Hepatic stellate cell (primary cell): ENCODE measurements at regions not wholly inside any gene's neighbourhood (a gene's known extent, or its start where the extent isn't known, plus 50 kb on each side); places are given as distances from the start of the nearest gene placed in this dataset.
"Not testable (repeated sequence)": the region's sequence is repeated elsewhere in the genome, so short reads cannot be mapped to it uniquely, and the experiment has no call there.

Experiments used
- DNase-seq: peaks from one replicate; pipeline ENCODE4 v3.0.0; 2011; ENCODE audit warnings: low spot score

- DNase-seq = no peak
Measured at GRCh38 chr2:16219292-16219975, 279.1 kb downstream of the MYCN start.

- DNase-seq = no peak
Measured at GRCh38 chr2:16218625-16219024, 278.3 kb downstream of the MYCN start.

GRCh38 chr2:16218161-16218560, 277.8 kb downstream of the MYCN start:
- DNase-seq = no peak

- DNase-seq = not testable (repeated sequence)
Measured at GRCh38 chr2:16217741-16218140, 277.4 kb downstream of the MYCN start.

GRCh38 chr2:16217291-16217690, 276.9 kb downstream of the MYCN start:
- no peak for DNase-seq

- DNase-seq = no peak
Measured at GRCh38 chr2:16216558-16216945, 276.2 kb downstream of the MYCN start.

GRCh38 chr2:16215902-16216557, 275.7 kb downstream of the MYCN start:
- DNase-seq = no peak

GRCh38 chr2:16214861-16215260, 274.5 kb downstream of the MYCN start:
- no peak for DNase-seq

GRCh38 chr2:16214391-16214790, 274.0 kb downstream of the MYCN start:
- no peak for DNase-seq

- DNase-seq = no peak
Measured at GRCh38 chr2:16212321-16212720, 272.0 kb downstream of the MYCN start.

GRCh38 chr2:16211341-16211740, 271.0 kb downstream of the MYCN start:
- DNase-seq = no peak

GRCh38 chr2:16210841-16211240, 270.5 kb downstream of the MYCN start:
- DNase-seq = no peak

- DNase-seq = no peak
Measured at GRCh38 chr2:16209799-16210198, 269.4 kb downstream of the MYCN start.

- no peak for DNase-seq
Measured at GRCh38 chr2:16208921-16209320, 268.6 kb downstream of the MYCN start.

GRCh38 chr2:16208241-16208797, 268.0 kb downstream of the MYCN start:
- no peak for DNase-seq

GRCh38 chr2:16207611-16208010, 267.3 kb downstream of the MYCN start:
- no peak for DNase-seq

- DNase-seq = no peak
Measured at GRCh38 chr2:16207151-16207550, 266.8 kb downstream of the MYCN start.

GRCh38 chr2:16206191-16206944, 266.0 kb downstream of the MYCN start:
- no peak for DNase-seq

- no peak for DNase-seq
Measured at GRCh38 chr2:16205631-16206030, 265.3 kb downstream of the MYCN start.

GRCh38 chr2:16204886-16205620, 264.7 kb downstream of the MYCN start:
- DNase-seq = no peak

GRCh38 chr2:16204251-16204650, 263.9 kb downstream of the MYCN start:
- no peak for DNase-seq

GRCh38 chr2:16203691-16204090, 263.3 kb downstream of the MYCN start:
- no peak for DNase-seq
